H1 (cell line): ENCODE measurements at regions not wholly inside any gene's neighbourhood (a gene's known extent, or its start where the extent isn't known, plus 50 kb on each side); places are given as distances from the start of the nearest gene placed in this dataset.

Experiments
- TF ChIP-seq, protein P1 (sequence below): fragments of 300-600 bp; sonication (generic); IDR thresholded peaks from 2 replicates; pipeline ENCODE4 v1.7.1; 2012; ENCODE audit warnings: low read length, moderate library complexity, mild to moderate bottlenecking, inconsistent platforms; ENCODE audit not compliant: insufficient replicate concordance

DNA sequence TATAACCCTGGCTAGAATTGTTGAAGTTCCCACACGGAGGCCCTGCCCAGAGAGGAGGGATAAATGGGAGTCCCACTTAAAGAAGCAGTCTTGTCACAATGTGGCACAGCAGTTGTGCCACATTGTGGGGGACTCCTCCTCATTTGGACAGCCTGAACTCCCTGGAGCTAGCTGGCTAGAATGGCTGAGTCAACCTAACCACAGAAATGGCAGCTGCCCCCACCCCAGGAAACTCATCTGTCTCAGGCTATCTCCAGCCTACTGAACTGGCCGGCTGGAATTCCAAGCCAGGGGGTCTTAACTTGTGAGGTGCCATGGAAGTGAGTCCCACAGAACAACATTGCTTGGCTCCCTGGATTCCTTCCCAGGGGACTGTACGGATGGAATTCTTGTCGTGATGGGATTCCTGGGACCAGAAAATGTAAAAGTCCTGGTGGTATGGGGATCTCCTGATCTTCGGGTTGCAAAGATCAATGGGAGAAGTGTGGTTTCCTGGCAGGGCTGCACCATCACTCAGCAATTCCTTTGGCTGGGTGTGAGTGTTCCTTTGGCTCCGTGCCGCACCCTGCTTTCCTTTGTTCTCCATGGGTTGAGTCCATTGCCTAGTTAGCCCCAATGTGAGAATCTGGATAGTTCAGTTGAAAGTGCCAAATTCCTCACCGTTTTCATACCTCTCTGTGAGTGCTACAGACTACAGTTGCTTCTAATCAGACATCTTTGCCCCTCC is 791.2 kb upstream of the FAT3 start (continued):
- TF ChIP-seq, protein P1, sequence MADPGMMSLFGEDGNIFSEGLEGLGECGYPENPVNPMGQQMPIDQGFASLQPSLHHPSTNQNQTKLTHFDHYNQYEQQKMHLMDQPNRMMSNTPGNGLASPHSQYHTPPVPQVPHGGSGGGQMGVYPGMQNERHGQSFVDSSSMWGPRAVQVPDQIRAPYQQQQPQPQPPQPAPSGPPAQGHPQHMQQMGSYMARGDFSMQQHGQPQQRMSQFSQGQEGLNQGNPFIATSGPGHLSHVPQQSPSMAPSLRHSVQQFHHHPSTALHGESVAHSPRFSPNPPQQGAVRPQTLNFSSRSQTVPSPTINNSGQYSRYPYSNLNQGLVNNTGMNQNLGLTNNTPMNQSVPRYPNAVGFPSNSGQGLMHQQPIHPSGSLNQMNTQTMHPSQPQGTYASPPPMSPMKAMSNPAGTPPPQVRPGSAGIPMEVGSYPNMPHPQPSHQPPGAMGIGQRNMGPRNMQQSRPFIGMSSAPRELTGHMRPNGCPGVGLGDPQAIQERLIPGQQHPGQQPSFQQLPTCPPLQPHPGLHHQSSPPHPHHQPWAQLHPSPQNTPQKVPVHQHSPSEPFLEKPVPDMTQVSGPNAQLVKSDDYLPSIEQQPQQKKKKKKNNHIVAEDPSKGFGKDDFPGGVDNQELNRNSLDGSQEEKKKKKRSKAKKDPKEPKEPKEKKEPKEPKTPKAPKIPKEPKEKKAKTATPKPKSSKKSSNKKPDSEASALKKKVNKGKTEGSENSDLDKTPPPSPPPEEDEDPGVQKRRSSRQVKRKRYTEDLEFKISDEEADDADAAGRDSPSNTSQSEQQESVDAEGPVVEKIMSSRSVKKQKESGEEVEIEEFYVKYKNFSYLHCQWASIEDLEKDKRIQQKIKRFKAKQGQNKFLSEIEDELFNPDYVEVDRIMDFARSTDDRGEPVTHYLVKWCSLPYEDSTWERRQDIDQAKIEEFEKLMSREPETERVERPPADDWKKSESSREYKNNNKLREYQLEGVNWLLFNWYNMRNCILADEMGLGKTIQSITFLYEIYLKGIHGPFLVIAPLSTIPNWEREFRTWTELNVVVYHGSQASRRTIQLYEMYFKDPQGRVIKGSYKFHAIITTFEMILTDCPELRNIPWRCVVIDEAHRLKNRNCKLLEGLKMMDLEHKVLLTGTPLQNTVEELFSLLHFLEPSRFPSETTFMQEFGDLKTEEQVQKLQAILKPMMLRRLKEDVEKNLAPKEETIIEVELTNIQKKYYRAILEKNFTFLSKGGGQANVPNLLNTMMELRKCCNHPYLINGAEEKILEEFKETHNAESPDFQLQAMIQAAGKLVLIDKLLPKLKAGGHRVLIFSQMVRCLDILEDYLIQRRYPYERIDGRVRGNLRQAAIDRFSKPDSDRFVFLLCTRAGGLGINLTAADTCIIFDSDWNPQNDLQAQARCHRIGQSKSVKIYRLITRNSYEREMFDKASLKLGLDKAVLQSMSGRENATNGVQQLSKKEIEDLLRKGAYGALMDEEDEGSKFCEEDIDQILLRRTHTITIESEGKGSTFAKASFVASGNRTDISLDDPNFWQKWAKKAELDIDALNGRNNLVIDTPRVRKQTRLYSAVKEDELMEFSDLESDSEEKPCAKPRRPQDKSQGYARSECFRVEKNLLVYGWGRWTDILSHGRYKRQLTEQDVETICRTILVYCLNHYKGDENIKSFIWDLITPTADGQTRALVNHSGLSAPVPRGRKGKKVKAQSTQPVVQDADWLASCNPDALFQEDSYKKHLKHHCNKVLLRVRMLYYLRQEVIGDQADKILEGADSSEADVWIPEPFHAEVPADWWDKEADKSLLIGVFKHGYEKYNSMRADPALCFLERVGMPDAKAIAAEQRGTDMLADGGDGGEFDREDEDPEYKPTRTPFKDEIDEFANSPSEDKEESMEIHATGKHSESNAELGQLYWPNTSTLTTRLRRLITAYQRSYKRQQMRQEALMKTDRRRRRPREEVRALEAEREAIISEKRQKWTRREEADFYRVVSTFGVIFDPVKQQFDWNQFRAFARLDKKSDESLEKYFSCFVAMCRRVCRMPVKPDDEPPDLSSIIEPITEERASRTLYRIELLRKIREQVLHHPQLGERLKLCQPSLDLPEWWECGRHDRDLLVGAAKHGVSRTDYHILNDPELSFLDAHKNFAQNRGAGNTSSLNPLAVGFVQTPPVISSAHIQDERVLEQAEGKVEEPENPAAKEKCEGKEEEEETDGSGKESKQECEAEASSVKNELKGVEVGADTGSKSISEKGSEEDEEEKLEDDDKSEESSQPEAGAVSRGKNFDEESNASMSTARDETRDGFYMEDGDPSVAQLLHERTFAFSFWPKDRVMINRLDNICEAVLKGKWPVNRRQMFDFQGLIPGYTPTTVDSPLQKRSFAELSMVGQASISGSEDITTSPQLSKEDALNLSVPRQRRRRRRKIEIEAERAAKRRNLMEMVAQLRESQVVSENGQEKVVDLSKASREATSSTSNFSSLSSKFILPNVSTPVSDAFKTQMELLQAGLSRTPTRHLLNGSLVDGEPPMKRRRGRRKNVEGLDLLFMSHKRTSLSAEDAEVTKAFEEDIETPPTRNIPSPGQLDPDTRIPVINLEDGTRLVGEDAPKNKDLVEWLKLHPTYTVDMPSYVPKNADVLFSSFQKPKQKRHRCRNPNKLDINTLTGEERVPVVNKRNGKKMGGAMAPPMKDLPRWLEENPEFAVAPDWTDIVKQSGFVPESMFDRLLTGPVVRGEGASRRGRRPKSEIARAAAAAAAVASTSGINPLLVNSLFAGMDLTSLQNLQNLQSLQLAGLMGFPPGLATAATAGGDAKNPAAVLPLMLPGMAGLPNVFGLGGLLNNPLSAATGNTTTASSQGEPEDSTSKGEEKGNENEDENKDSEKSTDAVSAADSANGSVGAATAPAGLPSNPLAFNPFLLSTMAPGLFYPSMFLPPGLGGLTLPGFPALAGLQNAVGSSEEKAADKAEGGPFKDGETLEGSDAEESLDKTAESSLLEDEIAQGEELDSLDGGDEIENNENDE: no peak
